HEK293 (cell line): ENCODE measurements at regions not wholly inside any gene's neighbourhood (a gene's known extent, or its start where the extent isn't known, plus 50 kb on each side); places are given as distances from the start of the nearest gene placed in this dataset.

Experiments
- CTCF ChIP-seq: fragments of 450-650 bp; formaldehyde crosslinking; IDR thresholded peaks from 2 replicates; pipeline ENCODE4 v1.5.1; 2016; ENCODE audit warnings: missing biosample characterization, missing genetic modification characterization
- FEZF1 ChIP-seq: fragments of 450-650 bp; formaldehyde crosslinking; IDR thresholded peaks from 2 replicates; pipeline ENCODE4 v1.5.1; 2016; ENCODE audit warnings: missing biosample characterization, missing genetic modification characterization
- KLF10 ChIP-seq: fragments of 450-650 bp; IDR thresholded peaks from 2 replicates; pipeline ENCODE4 v1.5.1; 2018; ENCODE audit warnings: missing biosample characterization, mild to moderate bottlenecking, missing genetic modification characterization
- TSHZ1 ChIP-seq: fragments of 450-650 bp; formaldehyde crosslinking; IDR thresholded peaks from 2 replicates; pipeline ENCODE4 v1.5.1; 2016; ENCODE audit warnings: missing biosample characterization, missing genetic modification characterization, borderline replicate concordance
- ZBTB49 ChIP-seq: fragments of 450-650 bp; formaldehyde crosslinking; IDR thresholded peaks from 2 replicates; pipeline ENCODE4 v1.5.1; 2016; ENCODE audit warnings: missing biosample characterization, missing genetic modification characterization, low read depth
- ZBTB7A ChIP-seq: fragments of 450-650 bp; formaldehyde crosslinking; IDR thresholded peaks from 2 replicates; pipeline ENCODE4 v1.5.1; 2016; ENCODE audit warnings: low read depth, missing biosample characterization, missing genetic modification characterization
- ZNF175 ChIP-seq: fragments of 450-650 bp; formaldehyde crosslinking; IDR thresholded peaks from 2 replicates; pipeline ENCODE4 v1.5.1; 2016; ENCODE audit warnings: missing biosample characterization, missing genetic modification characterization
- ZNF23 ChIP-seq: fragments of 450-650 bp; formaldehyde crosslinking; IDR thresholded peaks from 2 replicates; pipeline ENCODE4 v1.5.1; 2016; ENCODE audit warnings: missing biosample characterization, missing genetic modification characterization, borderline replicate concordance
- ZNF292 ChIP-seq: fragments of 450-650 bp; formaldehyde crosslinking; IDR thresholded peaks from 2 replicates; pipeline ENCODE4 v1.5.1; 2016; ENCODE audit warnings: low read depth, missing biosample characterization, missing genetic modification characterization, borderline replicate concordance
- ZNF561 ChIP-seq: fragments of 450-650 bp; IDR thresholded peaks from 2 replicates; pipeline ENCODE4 v1.5.1; 2018; ENCODE audit warnings: missing biosample characterization, missing genetic modification characterization, borderline replicate concordance
- ZNF585B ChIP-seq: fragments of 450-650 bp; formaldehyde crosslinking; IDR thresholded peaks from 2 replicates; pipeline ENCODE4 v1.5.1; 2016; ENCODE audit warnings: missing biosample characterization, missing genetic modification characterization
- TF ChIP-seq, protein P1 (sequence below): fragments of 450-650 bp; formaldehyde crosslinking; IDR thresholded peaks from 2 replicates; pipeline ENCODE4 v1.5.1; 2016; ENCODE audit warnings: missing biosample characterization, missing genetic modification characterization
- TF ChIP-seq, protein P2 (sequence below): fragments of 450-650 bp; formaldehyde crosslinking; IDR thresholded peaks from 2 replicates; pipeline ENCODE4 v1.5.1; 2016; ENCODE audit warnings: missing biosample characterization, missing genetic modification characterization

DNA sequence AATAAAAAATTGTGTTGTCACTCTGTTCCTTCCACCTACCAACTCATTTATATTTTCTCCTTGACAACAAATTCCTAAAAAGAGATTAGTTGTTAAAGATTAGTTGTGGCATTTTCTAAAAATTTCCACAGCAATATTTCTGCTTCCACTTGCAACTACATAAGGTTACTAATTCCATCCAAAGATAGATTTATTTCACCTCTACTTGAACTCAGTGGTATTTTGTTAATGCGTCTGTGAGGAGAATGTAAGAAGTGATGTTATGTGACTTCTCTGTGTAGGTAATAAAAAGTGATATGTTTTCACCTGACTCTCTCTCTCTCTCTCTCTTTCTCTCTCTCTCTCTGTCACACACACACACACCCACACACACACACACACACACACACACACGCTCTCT, 1104.8 kb downstream of the AMY1C start:
- TF ChIP-seq FEZF1 (tag by site-specific recombination) (no peak), ZNF292 (no peak), ZNF585B (tag by site-specific recombination) (no peak), KLF10 (no peak), CTCF (tag by site-specific recombination) (no peak), ZBTB7A (tag by site-specific recombination) (no peak), TSHZ1 (tag by site-specific recombination) (no peak), ZNF561 (tag by site-specific recombination) (no peak), ZNF175 (tag by site-specific recombination) (no peak), ZNF23 (no peak), ZBTB49 (tag by site-specific recombination) (no peak)
- TF ChIP-seq, protein P1, sequence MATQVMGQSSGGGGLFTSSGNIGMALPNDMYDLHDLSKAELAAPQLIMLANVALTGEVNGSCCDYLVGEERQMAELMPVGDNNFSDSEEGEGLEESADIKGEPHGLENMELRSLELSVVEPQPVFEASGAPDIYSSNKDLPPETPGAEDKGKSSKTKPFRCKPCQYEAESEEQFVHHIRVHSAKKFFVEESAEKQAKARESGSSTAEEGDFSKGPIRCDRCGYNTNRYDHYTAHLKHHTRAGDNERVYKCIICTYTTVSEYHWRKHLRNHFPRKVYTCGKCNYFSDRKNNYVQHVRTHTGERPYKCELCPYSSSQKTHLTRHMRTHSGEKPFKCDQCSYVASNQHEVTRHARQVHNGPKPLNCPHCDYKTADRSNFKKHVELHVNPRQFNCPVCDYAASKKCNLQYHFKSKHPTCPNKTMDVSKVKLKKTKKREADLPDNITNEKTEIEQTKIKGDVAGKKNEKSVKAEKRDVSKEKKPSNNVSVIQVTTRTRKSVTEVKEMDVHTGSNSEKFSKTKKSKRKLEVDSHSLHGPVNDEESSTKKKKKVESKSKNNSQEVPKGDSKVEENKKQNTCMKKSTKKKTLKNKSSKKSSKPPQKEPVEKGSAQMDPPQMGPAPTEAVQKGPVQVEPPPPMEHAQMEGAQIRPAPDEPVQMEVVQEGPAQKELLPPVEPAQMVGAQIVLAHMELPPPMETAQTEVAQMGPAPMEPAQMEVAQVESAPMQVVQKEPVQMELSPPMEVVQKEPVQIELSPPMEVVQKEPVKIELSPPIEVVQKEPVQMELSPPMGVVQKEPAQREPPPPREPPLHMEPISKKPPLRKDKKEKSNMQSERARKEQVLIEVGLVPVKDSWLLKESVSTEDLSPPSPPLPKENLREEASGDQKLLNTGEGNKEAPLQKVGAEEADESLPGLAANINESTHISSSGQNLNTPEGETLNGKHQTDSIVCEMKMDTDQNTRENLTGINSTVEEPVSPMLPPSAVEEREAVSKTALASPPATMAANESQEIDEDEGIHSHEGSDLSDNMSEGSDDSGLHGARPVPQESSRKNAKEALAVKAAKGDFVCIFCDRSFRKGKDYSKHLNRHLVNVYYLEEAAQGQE = no peak
- TF ChIP-seq, protein P2, sequence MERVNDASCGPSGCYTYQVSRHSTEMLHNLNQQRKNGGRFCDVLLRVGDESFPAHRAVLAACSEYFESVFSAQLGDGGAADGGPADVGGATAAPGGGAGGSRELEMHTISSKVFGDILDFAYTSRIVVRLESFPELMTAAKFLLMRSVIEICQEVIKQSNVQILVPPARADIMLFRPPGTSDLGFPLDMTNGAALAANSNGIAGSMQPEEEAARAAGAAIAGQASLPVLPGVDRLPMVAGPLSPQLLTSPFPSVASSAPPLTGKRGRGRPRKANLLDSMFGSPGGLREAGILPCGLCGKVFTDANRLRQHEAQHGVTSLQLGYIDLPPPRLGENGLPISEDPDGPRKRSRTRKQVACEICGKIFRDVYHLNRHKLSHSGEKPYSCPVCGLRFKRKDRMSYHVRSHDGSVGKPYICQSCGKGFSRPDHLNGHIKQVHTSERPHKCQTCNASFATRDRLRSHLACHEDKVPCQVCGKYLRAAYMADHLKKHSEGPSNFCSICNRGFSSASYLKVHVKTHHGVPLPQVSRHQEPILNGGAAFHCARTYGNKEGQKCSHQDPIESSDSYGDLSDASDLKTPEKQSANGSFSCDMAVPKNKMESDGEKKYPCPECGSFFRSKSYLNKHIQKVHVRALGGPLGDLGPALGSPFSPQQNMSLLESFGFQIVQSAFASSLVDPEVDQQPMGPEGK = no peak
